ENCODE measurements at regions not wholly inside any gene's neighbourhood (a gene's known extent, or its start where the extent isn't known, plus 50 kb on each side); places are given as distances from the start of the nearest gene placed in this dataset.
"Not testable (repeated sequence)": the region's sequence is repeated elsewhere in the genome, so short reads cannot be mapped to it uniquely, and the experiment has no call there.

DNA sequence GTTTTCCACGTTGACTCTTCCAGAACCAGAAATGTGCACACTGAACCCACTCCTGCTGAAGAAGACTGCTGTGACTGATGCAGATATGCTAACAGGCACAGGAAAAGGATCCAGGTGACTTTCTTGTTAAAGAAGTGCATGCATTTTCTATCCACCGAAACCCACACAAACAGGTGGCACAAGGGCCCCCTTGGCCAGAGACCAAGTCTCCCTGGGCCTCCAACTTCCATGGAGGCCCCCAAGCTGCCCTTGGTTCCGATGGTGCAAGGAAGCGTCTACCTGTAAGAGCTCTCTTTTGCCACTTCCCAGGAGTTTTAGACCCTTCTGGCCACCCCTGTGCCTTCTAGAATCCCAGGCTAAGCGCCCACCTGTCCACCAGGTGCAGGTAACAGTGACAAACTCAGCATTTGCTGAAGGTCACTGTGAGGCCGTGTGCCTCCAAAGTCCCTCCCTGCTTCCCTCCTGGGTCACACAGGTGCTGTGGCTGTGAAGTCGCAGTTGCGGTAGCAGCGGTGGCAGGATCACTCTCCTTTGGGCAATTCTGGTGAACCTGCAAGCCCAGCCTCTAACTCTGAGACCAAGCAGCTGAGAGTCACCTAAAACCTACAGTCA is 134.8 kb downstream of the PXDC1 start:
- Mint-ChIP-seq H3K27me3 (ENCODE audit: unreplicated experiment) (no peaks in the 10 kb centered on the region), H3K27ac (ENCODE audit: unreplicated experiment) (no peak overlapping the region), H3K36me3 (ENCODE audit: unreplicated experiment) (no peaks in the 10 kb centered on the region), H3K9me3 (ENCODE audit: unreplicated experiment) (no peaks in the 10 kb centered on the region), H3K4me1 (ENCODE audit: unreplicated experiment) (peaks cover 16% of the 10 kb centered on the region), H3K4me3 (ENCODE audit: unreplicated experiment) (no peak overlapping the region)
- DNase-seq (ENCODE audit: extremely low spot score, unreplicated experiment): peak; percentile 57
- TF ChIP-seq, protein P1, sequence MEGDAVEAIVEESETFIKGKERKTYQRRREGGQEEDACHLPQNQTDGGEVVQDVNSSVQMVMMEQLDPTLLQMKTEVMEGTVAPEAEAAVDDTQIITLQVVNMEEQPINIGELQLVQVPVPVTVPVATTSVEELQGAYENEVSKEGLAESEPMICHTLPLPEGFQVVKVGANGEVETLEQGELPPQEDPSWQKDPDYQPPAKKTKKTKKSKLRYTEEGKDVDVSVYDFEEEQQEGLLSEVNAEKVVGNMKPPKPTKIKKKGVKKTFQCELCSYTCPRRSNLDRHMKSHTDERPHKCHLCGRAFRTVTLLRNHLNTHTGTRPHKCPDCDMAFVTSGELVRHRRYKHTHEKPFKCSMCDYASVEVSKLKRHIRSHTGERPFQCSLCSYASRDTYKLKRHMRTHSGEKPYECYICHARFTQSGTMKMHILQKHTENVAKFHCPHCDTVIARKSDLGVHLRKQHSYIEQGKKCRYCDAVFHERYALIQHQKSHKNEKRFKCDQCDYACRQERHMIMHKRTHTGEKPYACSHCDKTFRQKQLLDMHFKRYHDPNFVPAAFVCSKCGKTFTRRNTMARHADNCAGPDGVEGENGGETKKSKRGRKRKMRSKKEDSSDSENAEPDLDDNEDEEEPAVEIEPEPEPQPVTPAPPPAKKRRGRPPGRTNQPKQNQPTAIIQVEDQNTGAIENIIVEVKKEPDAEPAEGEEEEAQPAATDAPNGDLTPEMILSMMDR (IDR thresholded peaks at IDR 0.05): no peak

DNA sequence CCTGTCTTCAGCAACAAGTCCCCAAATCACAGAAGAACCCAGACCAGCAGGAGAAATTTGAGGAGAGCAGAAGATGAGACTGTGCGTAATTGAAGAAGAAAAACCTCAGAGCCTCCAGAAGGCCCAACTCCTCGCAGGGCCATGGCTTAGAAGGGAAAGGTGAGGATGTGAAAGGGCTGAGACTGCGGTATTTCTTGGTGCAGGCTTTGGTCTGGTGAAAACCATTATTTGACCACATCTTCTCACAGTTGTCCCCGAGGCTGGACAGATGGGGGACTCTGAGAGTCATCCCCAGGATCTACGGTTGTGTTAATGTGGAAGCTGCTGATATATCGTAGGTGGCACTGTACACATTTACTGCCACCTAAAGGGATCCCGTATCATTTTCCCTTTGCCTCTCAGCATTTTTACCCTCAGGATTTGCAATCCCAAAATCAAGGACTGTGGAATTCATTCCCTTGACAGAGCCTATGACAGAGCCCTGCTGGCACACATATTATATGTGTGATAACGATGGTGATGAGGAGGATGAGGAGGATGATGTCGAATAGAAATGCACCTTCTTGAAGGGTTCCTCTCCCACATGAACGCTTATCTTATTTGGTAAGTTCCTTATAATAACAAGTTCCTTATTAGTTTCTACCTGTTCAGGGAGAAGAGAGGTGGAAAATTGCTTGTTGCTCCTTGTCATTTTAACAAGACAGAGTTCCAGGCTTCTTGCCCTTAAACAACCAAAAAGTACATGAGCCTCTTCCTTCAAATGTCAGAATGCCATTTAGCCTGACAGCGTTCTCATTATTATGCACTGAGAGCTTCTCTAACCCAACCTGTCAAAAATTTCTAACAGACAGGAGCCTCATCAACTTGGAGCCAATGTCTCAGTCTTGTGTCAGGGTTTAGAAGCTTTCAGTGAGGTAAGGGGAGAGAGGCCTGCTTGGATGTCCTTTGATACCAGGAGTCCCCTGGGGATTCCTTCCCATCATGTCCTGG is 135.8 kb downstream of the PXDC1 start:
- TF ChIP-seq, protein P1 (IDR thresholded peaks at IDR 0.05): no peak
- no peaks in the 10 kb centered on the region for H3K36me3 Mint-ChIP-seq (ENCODE audit: unreplicated experiment)
- no peak overlapping the region for H3K4me3 Mint-ChIP-seq (ENCODE audit: unreplicated experiment)
- no peak overlapping the region for H3K27ac Mint-ChIP-seq (ENCODE audit: unreplicated experiment)
- H3K9me3 Mint-ChIP-seq (ENCODE audit: unreplicated experiment): no peaks in the 10 kb centered on the region
- H3K4me1 Mint-ChIP-seq (ENCODE audit: unreplicated experiment): peaks cover 22% of the 10 kb centered on the region
- no peaks in the 10 kb centered on the region for H3K27me3 Mint-ChIP-seq (ENCODE audit: unreplicated experiment)
- peak; percentile 30 for DNase-seq (ENCODE audit: extremely low spot score, unreplicated experiment)

DNA sequence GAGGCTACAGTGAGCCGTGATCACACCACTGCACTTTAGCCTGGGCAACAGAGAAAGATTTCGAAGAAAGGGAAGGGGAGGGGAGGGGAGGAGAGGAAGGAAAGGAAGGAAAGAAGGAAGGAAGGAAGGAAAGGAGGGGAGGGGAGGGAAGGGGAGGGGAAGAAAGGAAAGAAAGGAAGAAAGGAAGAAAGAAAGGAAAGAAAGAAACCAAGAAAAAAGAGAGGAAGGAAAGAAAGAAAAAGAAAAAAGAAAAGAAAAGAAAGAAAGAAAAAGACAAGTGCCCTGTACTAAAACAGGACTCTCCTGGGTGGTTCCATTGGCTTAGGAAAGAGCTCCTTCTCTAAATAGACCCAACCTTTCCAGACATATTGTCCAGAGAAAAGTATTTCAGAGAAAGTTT is 136.6 kb downstream of the PXDC1 start:
- H3K36me3 Mint-ChIP-seq (ENCODE audit: unreplicated experiment): no peaks in the 10 kb centered on the region
- H3K4me3 Mint-ChIP-seq (ENCODE audit: unreplicated experiment): no peak overlapping the region
- no peak overlapping the region for H3K27ac Mint-ChIP-seq (ENCODE audit: unreplicated experiment)
- TF ChIP-seq, protein P1 (IDR thresholded peaks at IDR 0.05): no peak
- H3K9me3 Mint-ChIP-seq (ENCODE audit: unreplicated experiment): no peaks in the 10 kb centered on the region
- no peaks in the 10 kb centered on the region for H3K27me3 Mint-ChIP-seq (ENCODE audit: unreplicated experiment)
- DNase-seq (ENCODE audit: extremely low spot score, unreplicated experiment): no peak
- peaks cover 30% of the 10 kb centered on the region for H3K4me1 Mint-ChIP-seq (ENCODE audit: unreplicated experiment)

DNA sequence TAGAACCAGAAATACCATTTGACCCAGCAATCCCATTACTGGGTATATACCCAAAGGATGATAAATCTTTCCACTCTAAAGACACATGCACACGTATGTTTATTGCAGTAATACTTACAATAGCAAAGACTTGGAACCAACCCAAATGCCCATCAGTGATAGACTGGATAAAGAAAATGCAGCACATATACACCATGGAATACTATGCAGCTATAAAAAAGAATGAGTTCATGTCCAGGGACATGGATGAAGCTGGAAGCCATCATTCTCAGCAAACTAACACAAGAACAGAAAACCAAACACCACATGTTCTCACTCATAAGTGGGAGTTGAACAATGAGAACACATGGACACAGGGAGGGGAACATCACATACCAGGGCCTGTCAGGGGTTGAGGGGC is 137.9 kb downstream of the PXDC1 start:
- not testable (repeated sequence) for H3K27me3 Mint-ChIP-seq (ENCODE audit: unreplicated experiment); H3K4me3 Mint-ChIP-seq (ENCODE audit: unreplicated experiment)
- peaks cover 44% of the 10 kb centered on the region for H3K4me1 Mint-ChIP-seq (ENCODE audit: unreplicated experiment)

DNA sequence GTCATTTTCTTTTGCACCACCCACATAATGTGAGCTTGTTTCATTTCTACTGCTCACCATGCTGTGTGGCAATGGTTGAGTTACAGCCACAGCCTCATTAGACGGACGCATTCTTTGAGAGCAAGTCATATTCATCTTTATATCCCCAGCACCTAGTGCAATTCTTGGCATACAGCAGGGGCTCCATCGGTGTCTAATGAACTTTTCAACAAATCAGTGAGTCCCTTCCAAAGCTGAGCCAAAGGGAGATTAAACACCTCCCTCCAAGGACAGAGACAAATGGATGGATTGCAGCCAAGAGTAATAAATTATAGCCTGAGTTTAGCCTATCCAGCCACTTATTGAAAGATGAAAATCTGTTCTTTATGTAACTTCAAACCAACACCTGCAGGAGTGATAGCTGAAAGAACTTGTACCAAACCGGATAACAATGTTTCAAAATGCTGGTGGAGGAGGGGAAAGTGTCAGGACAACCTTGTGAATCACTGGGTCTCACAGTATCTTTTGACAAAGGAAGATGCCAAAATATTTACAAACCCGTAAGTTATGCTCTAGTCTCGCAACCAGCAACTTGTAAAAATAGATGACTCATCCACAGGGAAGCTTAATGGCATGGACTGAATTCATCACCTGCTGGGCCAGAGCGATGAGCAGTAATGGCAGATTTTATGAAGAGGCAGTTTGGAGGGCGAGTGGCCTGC is 139.0 kb downstream of the PXDC1 start:
- TF ChIP-seq, protein P1 (IDR thresholded peaks at IDR 0.05): no peak
- H3K27ac Mint-ChIP-seq (ENCODE audit: unreplicated experiment): peak overlapping the region; percentile 82
- H3K4me1 Mint-ChIP-seq (ENCODE audit: unreplicated experiment): peaks cover 53% of the 10 kb centered on the region
- H3K4me3 Mint-ChIP-seq (ENCODE audit: unreplicated experiment): no peak overlapping the region
- no peaks in the 10 kb centered on the region for H3K27me3 Mint-ChIP-seq (ENCODE audit: unreplicated experiment)
- no peak for DNase-seq (ENCODE audit: extremely low spot score, unreplicated experiment)
- H3K36me3 Mint-ChIP-seq (ENCODE audit: unreplicated experiment): no peaks in the 10 kb centered on the region
- H3K9me3 Mint-ChIP-seq (ENCODE audit: unreplicated experiment): no peaks in the 10 kb centered on the region

More for the DNA sequence above, 137.9 kb downstream of the PXDC1 start:
- not testable (repeated sequence) for H3K9me3 Mint-ChIP-seq (ENCODE audit: unreplicated experiment); H3K27ac Mint-ChIP-seq (ENCODE audit: unreplicated experiment); DNase-seq (ENCODE audit: extremely low spot score, unreplicated experiment); H3K36me3 Mint-ChIP-seq (ENCODE audit: unreplicated experiment)
